Endothelial cell of umbilical vein (primary cell): ENCODE measurements at regions not wholly inside any gene's neighbourhood (a gene's known extent, or its start where the extent isn't known, plus 50 kb on each side); places are given as distances from the start of the nearest gene placed in this dataset.

Experiments used
- CTCF ChIP-seq, 2 donors: IDR thresholded peaks; 1 replicate in 1 of 2; 2 replicates in 1 of 2; pipeline ENCODE4 v1.5.1; 2011; ENCODE audit warnings: low read length in 2 of 2, mild to moderate bottlenecking in 2 of 2, moderate library complexity in 2 of 2, control low read depth in 1 of 2, inconsistent platforms in 1 of 2, low read depth in 1 of 2; ENCODE audit not compliant: insufficient read depth in 1 of 2; ENCODE audit errors: extremely low read depth in 1 of 2
- EZH2 ChIP-seq: IDR thresholded peaks from 2 replicates; pipeline ENCODE4 v1.6.1; 2012; ENCODE audit warnings: borderline replicate concordance, low read depth, mild to moderate bottlenecking, moderate library complexity, low read length, inconsistent platforms; ENCODE audit not compliant: severe bottlenecking
- MAX ChIP-seq: IDR thresholded peaks from 2 replicates; pipeline ENCODE4 v1.6.1; 2011; ENCODE audit not compliant: insufficient read depth, insufficient read length
- POLR2A ChIP-seq: IDR thresholded peaks from 2 replicates; pipeline ENCODE4 v1.6.1; 2012; ENCODE audit warnings: low read depth, mild to moderate bottlenecking, control low read depth, low read length
- POLR2AphosphoS5 ChIP-seq: IDR thresholded peaks from 2 replicates; pipeline ENCODE4 v1.6.1; 2012; ENCODE audit warnings: low read depth, mild to moderate bottlenecking, control low read depth, low read length, moderate library complexity; ENCODE audit not compliant: insufficient read depth

GRCh38 chr15:45970542-45970941, 335.7 kb downstream of the SQOR start:
- TF ChIP-seq CTCF (IDR thresholded peaks at IDR 0.05; ENCODE audit: extremely low read depth in 1 of 2, insufficient read depth in 1 of 2, low read depth in 1 of 2, low read length in 2 of 2) (no peak), EZH2 (no peak), POLR2A (no peak), MAX (no peak), POLR2AphosphoS5 (no peak)
